Chondrocyte (in vitro differentiated cells): ENCODE measurements at regions not wholly inside any gene's neighbourhood (a gene's known extent, or its start where the extent isn't known, plus 50 kb on each side); places are given as distances from the start of the nearest gene placed in this dataset.

Source experiments
- DNase-seq: peaks from one replicate; pipeline ENCODE4 v3.0.0; 2021; ENCODE audit warnings: mixed read lengths, low spot score
- H3K27ac Mint-ChIP-seq: one replicate; pipeline ENCODE4 v1.8.0; 2021; ENCODE audit warnings: mild to moderate bottlenecking, moderate library complexity, mixed read lengths; ENCODE audit not compliant: unreplicated experiment
- H3K27me3 Mint-ChIP-seq: 2 replicates; pipeline ENCODE4 v1.8.0; 2021; ENCODE audit warnings: low read depth, mixed read lengths
- H3K36me3 Mint-ChIP-seq: 2 replicates; pipeline ENCODE4 v1.8.0; 2021; ENCODE audit warnings: low read depth, mixed read lengths
- H3K4me1 Mint-ChIP-seq: 2 replicates; pipeline ENCODE4 v1.8.0; 2021; ENCODE audit warnings: low read depth, mild to moderate bottlenecking, mixed read lengths
- H3K4me3 Mint-ChIP-seq: one replicate; pipeline ENCODE4 v1.8.0; 2021; ENCODE audit warnings: mild to moderate bottlenecking, moderate library complexity, mixed read lengths; ENCODE audit not compliant: unreplicated experiment
- H3K9me3 Mint-ChIP-seq: 2 replicates; pipeline ENCODE4 v1.8.0; 2021; ENCODE audit warnings: low read depth, mixed read lengths
- CTCF ChIP-seq: fragments of 200-600 bp; sonication (generic); IDR thresholded peaks from 2 replicates; pipeline ENCODE4 v1.5.0; 2021; ENCODE audit warnings: antibody characterized with exemption, mild to moderate bottlenecking, moderate library complexity

GRCh38 chr4:55258152-55258865 lies 87.7 kb upstream of the SRD5A3 start:
- H3K9me3 Mint-ChIP-seq = no peaks in the 10 kb centered on the region
- H3K36me3 Mint-ChIP-seq = no peaks in the 10 kb centered on the region
- no peak for TF ChIP-seq CTCF
- H3K27me3 Mint-ChIP-seq = peaks cover 6% of the 10 kb centered on the region
- no peak overlapping the region for H3K4me3 Mint-ChIP-seq
- no peak overlapping the region for H3K27ac Mint-ChIP-seq
- peaks cover 7% of the 10 kb centered on the region for H3K4me1 Mint-ChIP-seq
- DNase-seq = no peak

GRCh38 chr4:55259294-55259693 lies 86.7 kb upstream of the SRD5A3 start:
- Mint-ChIP-seq H3K27ac (no peak overlapping the region), H3K36me3 (no peaks in the 10 kb centered on the region), H3K4me3 (no peak overlapping the region), H3K27me3 (peaks cover 10% of the 10 kb centered on the region), H3K9me3 (no peaks in the 10 kb centered on the region), H3K4me1 (peaks cover 7% of the 10 kb centered on the region)
- DNase-seq = no peak
- no peak for TF ChIP-seq CTCF

- no peak for TF ChIP-seq CTCF
- no peak overlapping the region for H3K4me3 Mint-ChIP-seq
- H3K27me3 Mint-ChIP-seq = peaks cover 48% of the 10 kb centered on the region
- H3K36me3 Mint-ChIP-seq = no peaks in the 10 kb centered on the region
- H3K9me3 Mint-ChIP-seq = no peaks in the 10 kb centered on the region
- no peak overlapping the region for H3K27ac Mint-ChIP-seq
- no peak for DNase-seq
- no peaks in the 10 kb centered on the region for H3K4me1 Mint-ChIP-seq
Measured at GRCh38 chr4:55269470-55269869, 76.6 kb upstream of the SRD5A3 start.

GRCh38 chr4:55269995-55270394 lies 76.0 kb upstream of the SRD5A3 start:
- TF ChIP-seq CTCF = no peak
- Mint-ChIP-seq H3K27me3 (peaks cover 54% of the 10 kb centered on the region), H3K9me3 (no peaks in the 10 kb centered on the region), H3K4me3 (no peak overlapping the region), H3K4me1 (no peaks in the 10 kb centered on the region), H3K36me3 (no peaks in the 10 kb centered on the region), H3K27ac (no peak overlapping the region)
- DNase-seq = no peak

GRCh38 chr4:55270481-55270880 lies 75.6 kb upstream of the SRD5A3 start:
- Mint-ChIP-seq H3K4me3 (no peak overlapping the region), H3K27ac (no peak overlapping the region), H3K4me1 (no peaks in the 10 kb centered on the region), H3K27me3 (peaks cover 58% of the 10 kb centered on the region), H3K9me3 (no peaks in the 10 kb centered on the region), H3K36me3 (no peaks in the 10 kb centered on the region)
- TF ChIP-seq CTCF = no peak
- no peak for DNase-seq
